GM12891 (cell line): ENCODE measurements at regions not wholly inside any gene's neighbourhood (a gene's known extent, or its start where the extent isn't known, plus 50 kb on each side); places are given as distances from the start of the nearest gene placed in this dataset.

Source experiments
- PAX5 ChIP-seq: IDR thresholded peaks from 2 replicates; pipeline ENCODE4 v1.6.1; 2011; ENCODE audit warnings: low read length, moderate library complexity, mild to moderate bottlenecking; ENCODE audit not compliant: insufficient read depth, severe bottlenecking
- POLR2A ChIP-seq: IDR thresholded peaks from 2 replicates; pipeline ENCODE4 v1.6.1; 2011; ENCODE audit warnings: low read depth, low read length, control low read depth
- POLR2AphosphoS5 ChIP-seq: IDR thresholded peaks from 2 replicates; pipeline ENCODE4 v1.6.1; 2011; ENCODE audit warnings: low read depth, low read length, control low read depth
- POU2F2 ChIP-seq: IDR thresholded peaks from 2 replicates; pipeline ENCODE4 v1.6.1; 2011; ENCODE audit warnings: low read depth, mild to moderate bottlenecking, control low read depth, low read length, moderate library complexity
- SPI1 ChIP-seq: IDR thresholded peaks from 2 replicates; pipeline ENCODE4 v1.6.1; 2011; ENCODE audit warnings: low read depth, low read length, control low read depth
- TAF1 ChIP-seq: IDR thresholded peaks from 2 replicates; pipeline ENCODE4 v1.6.1; 2011; ENCODE audit warnings: low read depth, low read length, control low read depth

- TF ChIP-seq POLR2A (no peak), POLR2AphosphoS5 (no peak), SPI1 (no peak), TAF1 (no peak), POU2F2 (no peak), PAX5 (no peak)
Observed at GRCh38 chr4:12778191-12778590, 705.9 kb downstream of the RAB28 start.
